K562 (cell line): ENCODE measurements at regions not wholly inside any gene's neighbourhood (a gene's known extent, or its start where the extent isn't known, plus 50 kb on each side); places are given as distances from the start of the nearest gene placed in this dataset.

Experiments
- ATAC-seq: fragments of 200-7000 bp; cut with Tn5 transposase; 3 replicates; pipeline ENCODE4 v1.9.1; 2020; ENCODE audit warnings: moderate library complexity
- BruUV-seq: library from RNA; stranded (reverse); fragments of 400-500 nt; replicated peaks from 2 replicates; lab custom pipeline; 2021; lab: Mats Ljungman, UMichigan
- CTCF ChIA-PET: fragments of 300-600 bp; formaldehyde crosslinking; extraction: SDS; loops from one replicate; lab custom pipeline; 2021; ENCODE audit warnings: low intra/inter-chr PET ratio; lab: Yijun Ruan, JAX
- POLR2A ChIA-PET: fragments of 300-600, 350-650 bp; sonication (Branson Sonifier 250); formaldehyde crosslinking; extraction: SDS; loops from one replicate; lab custom pipeline; 2021; ENCODE audit warnings: antibody characterized with exemption, inconsistent platforms; lab: Yijun Ruan, JAX
- DNase-seq, 4 experiments: peaks; one replicate each; pipeline versions ENCODE4 v3.0.0 to v3.0.0-alpha.2; 2011 to 2018; ENCODE audit warnings: low spot score in 3 of 4, mixed read lengths in 3 of 4; ENCODE audit errors: extremely low read depth in 1 of 4
- FAIRE-seq: peaks from 2 replicates; lab custom pipeline; 2011; peaks lifted over from hg19 to GRCh38; lab: Jason Lieb, UNC
- H2AFZ ChIP-seq: 2 replicates; pipeline ENCODE4 v1.6.0; 2011; ENCODE audit warnings: low read depth, low read length, control low read depth, inconsistent platforms
- H3K27ac ChIP-seq: fragments of 200-600 bp; 3 replicates; pipeline ENCODE4 v1.8.0; 2011; ENCODE audit warnings: low read depth, mild to moderate bottlenecking, control low read depth, inconsistent platforms, low read length, moderate library complexity, mixed read lengths; ENCODE audit errors: extremely low read depth
- H3K27me3 ChIP-seq, 2 experiments: fragments of 300-600 bp in 1 of 2; 2 replicates in 1 of 2; 3 replicates in 1 of 2; pipeline versions ENCODE4 v1.6.0 to v1.8.0; 2011; ENCODE audit warnings: inconsistent platforms in 2 of 2, low read length in 2 of 2, mild to moderate bottlenecking in 1 of 2, mixed read lengths in 1 of 2, moderate library complexity in 1 of 2; ENCODE audit not compliant: control insufficient read depth in 2 of 2, insufficient read depth in 2 of 2
- H3K36me3 ChIP-seq: fragments of 300-600 bp; 3 replicates; pipeline ENCODE4 v1.8.0; 2011; ENCODE audit warnings: mild to moderate bottlenecking, low read length, inconsistent platforms; ENCODE audit not compliant: control insufficient read depth, insufficient read depth
- H3K4me1 ChIP-seq, 2 experiments: fragments of 200-600 bp in 1 of 2; replicated peaks in 1 of 2; 2 replicates in 1 of 2; 3 replicates in 1 of 2; pipeline versions ENCODE4 v1.5.1 to v1.8.0; 2011; ENCODE audit warnings: inconsistent platforms in 2 of 2, low read length in 2 of 2, mild to moderate bottlenecking in 1 of 2, mixed read lengths in 1 of 2, moderate library complexity in 1 of 2; ENCODE audit not compliant: control insufficient read depth in 2 of 2, insufficient read depth in 2 of 2
- H3K4me2 ChIP-seq: 2 replicates; pipeline ENCODE4 v1.6.1; 2011; ENCODE audit warnings: low read length, control low read depth, inconsistent platforms, mixed read lengths; ENCODE audit not compliant: insufficient read depth
- H3K4me3 ChIP-seq: fragments of 200-600 bp; sonication (generic), shearing (Covaris generic); 2 replicates; pipeline ENCODE4 v1.5.1; 2016; ENCODE audit warnings: control low read depth, inconsistent platforms
- H3K79me2 ChIP-seq: fragments of 200-600 bp; 3 replicates; pipeline ENCODE4 v1.8.0; 2011; ENCODE audit warnings: low read length, inconsistent platforms; ENCODE audit not compliant: control insufficient read depth, insufficient read depth
- H3K9ac ChIP-seq, 2 experiments: 2 replicates each; pipeline versions ENCODE4 v1.6.0 to v1.6.1; 2011; ENCODE audit warnings: low read depth in 2 of 2, low read length in 2 of 2, control low read depth in 1 of 2, inconsistent platforms in 1 of 2, mild to moderate bottlenecking in 1 of 2, mixed read lengths in 1 of 2; ENCODE audit not compliant: insufficient read depth in 1 of 2
- H3K9me1 ChIP-seq: one replicate; pipeline ENCODE4 v1.6.0; 2011; ENCODE audit warnings: inconsistent platforms, mild to moderate bottlenecking, low read length, moderate library complexity; ENCODE audit not compliant: control insufficient read depth, insufficient read depth
- H3K9me3 ChIP-seq: replicated peaks from 2 replicates; pipeline ENCODE4 v1.5.1; 2011; ENCODE audit warnings: low read depth, low read length, inconsistent platforms; ENCODE audit not compliant: control insufficient read depth, insufficient read depth
- H4K20me1 ChIP-seq: replicated peaks from 2 replicates; pipeline ENCODE4 v1.6.1; 2011; ENCODE audit warnings: low read length, inconsistent platforms, mixed read lengths; ENCODE audit not compliant: control insufficient read depth, insufficient read depth
- CHAMP1 ChIP-seq: fragments of 450-650 bp; IDR thresholded peaks from 2 replicates; pipeline ENCODE4 v1.6.1; 2016; ENCODE audit warnings: mild to moderate bottlenecking
- FOXP4 ChIP-seq: sonication (generic); formaldehyde crosslinking; IDR thresholded peaks from 2 replicates; pipeline ENCODE4 v1.8.0; 2022; ENCODE audit warnings: mild to moderate bottlenecking, missing genetic modification reagents, borderline replicate concordance
- MTF1 ChIP-seq: fragments of 250-450 bp; sonication (Bioruptor Pico); IDR thresholded peaks from 2 replicates; pipeline ENCODE4 v1.9.0; 2021; ENCODE audit warnings: moderate library complexity, mild to moderate bottlenecking, inconsistent platforms, borderline replicate concordance
- RB1 ChIP-seq: fragments of 450-650 bp; IDR thresholded peaks from 2 replicates; pipeline ENCODE4 v1.6.1; 2017; ENCODE audit warnings: low read depth, mild to moderate bottlenecking
- RBBP5 ChIP-seq: fragments of 200-600 bp; sonication (generic); IDR thresholded peaks from 2 replicates; pipeline ENCODE4 v1.6.1; 2012; ENCODE audit warnings: borderline replicate concordance, mild to moderate bottlenecking, low read length, control low read depth, inconsistent platforms; ENCODE audit not compliant: insufficient read depth, poor library complexity, severe bottlenecking
- ZBTB17 ChIP-seq: fragments of 450-650 bp; formaldehyde crosslinking; IDR thresholded peaks from 2 replicates; pipeline ENCODE4 v1.4.0; 2020; ENCODE audit warnings: mild to moderate bottlenecking
- ZNF23 ChIP-seq: fragments of 250-450 bp; sonication (Bioruptor Pico); IDR thresholded peaks from 2 replicates; pipeline ENCODE4 v1.4.0; 2020; ENCODE audit warnings: mild to moderate bottlenecking
- ZNF282 ChIP-seq: sonication (generic); formaldehyde crosslinking; IDR thresholded peaks from 2 replicates; pipeline ENCODE4 v1.8.1; 2023; ENCODE audit warnings: missing genetic modification reagents
- WGBS: fragments of 100-300 bp; shearing (Covaris generic); methylation state at CpG from one replicate; pipeline ENCODE4 v1.1.6; 2016; ENCODE audit warnings: low coverage, mixed read lengths; ENCODE audit not compliant: insufficient coverage; ENCODE audit errors: missing lambda C conversion rate; 5-methylcytosine and 5-hydroxymethylcytosine counted together
- in situ Hi-C: fragments of 300-500 bp; cut with MboI; formaldehyde crosslinking; loops from 4 replicates; pipeline ENCODE4 v1.15.0; 2018; ENCODE audit warnings: inconsistent platforms, mixed read lengths
- intact Hi-C: fragments of 100-400 bp; cut with micrococcal nuclease; formaldehyde crosslinking; loops from 2 replicates; pipeline ENCODE4 v1.14.2; 2022

GRCh38 chr18:67072791-67073190 is 443.7 kb downstream of the DSEL start:
- in situ Hi-C loops (no loop called here), intact Hi-C loops (no loop called here)
- FAIRE-seq (no peak), DNase-seq (no peak), ATAC-seq (no peak)
- Histone ChIP-seq H3K27ac (no peak overlapping the region), H3K4me2 (no peak overlapping the region), H3K9ac (no peak overlapping the region), H3K27me3 (no peaks in the 10 kb centered on the region), H3K36me3 (no peaks in the 10 kb centered on the region), H4K20me1 (no peaks in the 10 kb centered on the region), H2AFZ (no peak overlapping the region), H3K4me1 (no peaks in the 10 kb centered on the region), H3K9me3 (no peaks in the 10 kb centered on the region), H3K4me3 (no peak overlapping the region), H3K9me1 (no peaks in the 10 kb centered on the region), H3K79me2 (no peaks in the 10 kb centered on the region)
- TF ChIP-seq ZNF23 (CRISPR knock-in tag) (no peak), ZNF282 (CRISPR knock-in tag) (no peak), ZBTB17 (CRISPR knock-in tag) (no peak), MTF1 (CRISPR knock-in tag) (no peak), CHAMP1 (no peak), RBBP5 (no peak), FOXP4 (CRISPR knock-in tag) (no peak), RB1 (no peak)
- ChIA-PET POLR2A (no interaction called here), CTCF (no interaction called here)
- 0% methylated on average over 1 of the region's 2 CpGs for WGBS
- no TSS peak for BruUV-seq
